ENCODE measurements at regions not wholly inside any gene's neighbourhood (a gene's known extent, or its start where the extent isn't known, plus 50 kb on each side); places are given as distances from the start of the nearest gene placed in this dataset.

DNA sequence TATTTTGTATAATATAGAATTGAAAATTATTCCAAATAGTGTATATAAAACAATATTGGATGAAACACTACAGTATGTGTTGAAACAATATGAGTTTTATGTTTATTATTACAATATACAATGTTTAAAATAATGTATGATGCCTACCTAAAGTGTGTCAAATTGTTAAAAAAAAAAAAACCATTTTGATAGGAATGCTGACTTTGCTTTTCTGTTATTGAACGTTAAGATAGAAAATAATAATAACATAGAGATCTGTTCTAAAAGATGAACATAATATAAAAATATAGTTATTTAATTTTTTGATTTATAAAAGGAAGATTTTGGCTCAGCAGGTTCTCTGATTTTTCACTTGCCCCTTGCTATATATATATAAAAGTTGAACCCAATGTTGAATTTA, 474.6 kb upstream of the ATXN8OS start:
- TF ChIP-seq POLR2AphosphoS5 (IDR thresholded peaks at IDR 0.05; ENCODE audit: low read depth, low read length) (no peak), POLR2A (IDR thresholded peaks at IDR 0.05; ENCODE audit: low read depth, low read length) (no peak), TAF1 (IDR thresholded peaks at IDR 0.05; ENCODE audit: low read depth, low read length) (no peak), SPI1 (IDR thresholded peaks at IDR 0.05; ENCODE audit: low read depth, low read length) (no peak)
